ENCODE measurements at regions not wholly inside any gene's neighbourhood (a gene's known extent, or its start where the extent isn't known, plus 50 kb on each side); places are given as distances from the start of the nearest gene placed in this dataset.

DNA sequence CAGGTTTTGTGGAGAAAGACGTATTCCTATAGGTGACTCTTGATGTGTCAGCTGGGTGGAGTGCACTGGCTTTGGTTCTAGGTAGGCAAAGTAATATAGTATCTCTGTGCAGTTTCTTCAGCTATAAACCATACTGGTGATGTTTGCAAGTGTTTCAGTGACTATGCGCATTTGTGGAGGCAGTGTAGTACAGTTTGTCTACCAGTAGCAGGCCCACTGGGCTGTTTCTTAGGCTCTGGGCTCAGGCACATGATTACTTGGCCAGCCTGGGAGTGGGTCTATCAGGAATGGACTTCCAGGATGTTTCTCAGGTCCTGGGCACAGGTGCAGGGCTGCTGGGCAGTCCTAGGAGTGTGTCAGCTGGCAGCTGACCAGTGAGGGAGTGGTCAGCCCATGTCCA, 51.9 kb upstream of the INTU start:
- DNase-seq: no peak
